GM23248 (cell line): ENCODE measurements at regions not wholly inside any gene's neighbourhood (a gene's known extent, or its start where the extent isn't known, plus 50 kb on each side); places are given as distances from the start of the nearest gene placed in this dataset.

Experiments used
- DNase-seq: peaks from one replicate; pipeline ENCODE4 v3.0.0-alpha.2; 2015
- H2AFZ ChIP-seq: fragments of 200-600 bp; sonication (generic); 2 replicates; pipeline ENCODE4 v1.6.1; 2016; ENCODE audit warnings: antibody characterized with exemption
- H3F3A ChIP-seq: fragments of 200-600 bp; sonication (generic); 2 replicates; pipeline ENCODE4 v1.6.1; 2016; ENCODE audit warnings: mild to moderate bottlenecking, antibody characterized with exemption, mixed run types; ENCODE audit not compliant: insufficient read depth
- H3K27ac ChIP-seq: fragments of 200-600 bp; sonication (generic); 2 replicates; pipeline ENCODE4 v1.5.1; 2016; ENCODE audit warnings: mild to moderate bottlenecking
- H3K27me3 ChIP-seq: fragments of 200-600 bp; sonication (generic); replicated peaks from 2 replicates; pipeline ENCODE4 v1.6.1; 2016; ENCODE audit warnings: mild to moderate bottlenecking; ENCODE audit not compliant: insufficient read depth
- H3K36me3 ChIP-seq: fragments of 200-600 bp; sonication (generic); 2 replicates; pipeline ENCODE4 v1.6.1; 2016; ENCODE audit warnings: low read depth, mild to moderate bottlenecking
- H3K4me1 ChIP-seq: fragments of 200-600 bp; sonication (generic); 2 replicates; pipeline ENCODE4 v1.6.1; 2016; ENCODE audit warnings: mild to moderate bottlenecking; ENCODE audit not compliant: insufficient read depth
- H3K4me2 ChIP-seq: fragments of 200-600 bp; sonication (generic); one replicate; pipeline ENCODE4 v1.6.1; 2016; ENCODE audit warnings: mild to moderate bottlenecking; ENCODE audit not compliant: unreplicated experiment
- H3K4me3 ChIP-seq: fragments of 200-600 bp; sonication (generic); 2 replicates; pipeline ENCODE4 v1.5.1; 2016; ENCODE audit warnings: mild to moderate bottlenecking
- H3K79me2 ChIP-seq: fragments of 200-600 bp; sonication (generic); 2 replicates; pipeline ENCODE4 v1.6.1; 2016; ENCODE audit warnings: mild to moderate bottlenecking; ENCODE audit not compliant: insufficient read depth
- H3K9ac ChIP-seq: fragments of 200-600 bp; sonication (generic); 2 replicates; pipeline ENCODE4 v1.6.1; 2016; ENCODE audit warnings: mild to moderate bottlenecking
- H3K9me2 ChIP-seq: fragments of 200-600 bp; sonication (generic); 2 replicates; pipeline ENCODE4 v1.6.1; 2016; ENCODE audit warnings: mixed run types, mild to moderate bottlenecking, moderate library complexity; ENCODE audit not compliant: insufficient read depth
- H3K9me3 ChIP-seq: fragments of 200-600 bp; sonication (generic); one replicate; pipeline ENCODE4 v1.6.1; 2017; ENCODE audit warnings: low read depth
- H4K20me1 ChIP-seq: fragments of 200-600 bp; sonication (generic); 2 replicates; pipeline ENCODE4 v1.6.0; 2016; ENCODE audit not compliant: insufficient read depth
- EZH2 ChIP-seq: fragments of 200-600 bp; sonication (generic); IDR thresholded peaks from 2 replicates; pipeline ENCODE4 v1.6.1; 2018; ENCODE audit warnings: antibody characterized with exemption, mild to moderate bottlenecking; ENCODE audit not compliant: insufficient read depth, poor library complexity, severe bottlenecking
- EZH2phosphoT487 ChIP-seq: fragments of 200-600 bp; sonication (generic); IDR thresholded peaks from 2 replicates; pipeline ENCODE4 v1.6.1; 2018; ENCODE audit warnings: antibody characterized with exemption, moderate library complexity, mild to moderate bottlenecking, low read depth; ENCODE audit not compliant: insufficient read depth
- WGBS, 2 experiments: methylation state at CpG; one replicate each; pipeline ENCODE4 v1.1.6; 2015 to 2017; ENCODE audit warnings: low lambda C conversion rate in 2 of 2, low coverage in 1 of 2; ENCODE audit errors: missing lambda C conversion rate in 2 of 2; 5-methylcytosine and 5-hydroxymethylcytosine counted together
- in situ Hi-C: fragments of 300-500 bp; cut with MboI; formaldehyde crosslinking; loops from 2 replicates; pipeline ENCODE4 v1.15.0; 2020

DNA sequence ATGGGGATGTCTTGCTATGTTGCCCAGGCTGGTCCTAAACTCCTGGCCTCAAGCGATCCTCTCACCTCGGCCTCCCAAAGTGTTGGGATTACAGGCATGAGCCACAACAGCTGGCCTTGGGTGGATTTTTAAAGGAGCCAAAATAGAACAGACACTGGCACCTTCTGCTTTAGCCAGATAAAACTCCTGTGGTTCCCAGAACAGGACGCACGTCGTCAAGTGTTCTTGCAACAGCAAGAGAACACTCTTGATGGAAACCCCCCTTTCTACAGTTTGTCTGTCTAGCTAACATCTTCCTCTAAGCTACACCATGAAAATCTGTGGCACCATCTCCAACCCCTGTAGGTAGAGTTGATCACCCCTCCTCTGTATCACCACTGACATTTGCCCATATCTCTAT lies 122.6 kb downstream of the NPIPB5 start:
- no peak overlapping the region for H3K9ac ChIP-seq
- no peak overlapping the region for H2AFZ ChIP-seq
- 0 out of 2 replicates have a peak, but pooled peaks cover 2% of the 10 kb centered on the region for H3K4me1 ChIP-seq
- no peak overlapping the region for H3K4me2 ChIP-seq
- H3K9me2 ChIP-seq, result no peaks in the 10 kb centered on the region
- no peaks in the 10 kb centered on the region for H3K36me3 ChIP-seq
- no peak for DNase-seq
- 0 out of 2 replicates have a peak, but pooled peaks cover 2% of the 10 kb centered on the region for H3F3A ChIP-seq
- H3K9me3 ChIP-seq, result no peaks in the 10 kb centered on the region
- H3K27ac ChIP-seq, result no peak overlapping the region
- no peaks in the 10 kb centered on the region for H3K79me2 ChIP-seq
- TF ChIP-seq EZH2 (no peak), EZH2phosphoT487 (no peak)
- H4K20me1 ChIP-seq, result no peaks in the 10 kb centered on the region
- in situ Hi-C loops, result no loop called here
- H3K27me3 ChIP-seq, result peaks cover 22% of the 10 kb centered on the region
- no peak overlapping the region for H3K4me3 ChIP-seq
- 86 to 90% methylated on average over 5 of the region's 5 CpGs for WGBS, 2 experiments

DNA sequence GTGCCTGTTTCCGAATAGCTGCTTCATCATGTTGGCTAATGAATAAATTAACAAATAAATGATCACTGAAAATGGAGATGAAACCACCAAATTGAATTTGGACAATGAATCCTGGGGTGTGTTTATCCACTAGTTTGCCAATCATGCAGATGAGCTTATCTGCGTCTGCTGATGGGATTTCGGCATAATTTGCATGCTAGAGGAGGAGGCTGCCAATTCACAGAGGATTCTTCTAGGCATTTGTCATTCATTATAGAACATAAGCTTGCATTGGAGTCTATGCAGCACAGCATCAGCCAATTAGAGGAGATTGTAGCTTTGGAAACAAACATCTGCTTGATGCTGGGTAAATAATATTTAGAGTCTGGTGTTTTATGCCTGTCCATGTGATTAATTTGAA lies 123.1 kb downstream of the NPIPB5 start:
- no peak overlapping the region for H3K4me2 ChIP-seq
- in situ Hi-C loops, result no loop called here

DNA sequence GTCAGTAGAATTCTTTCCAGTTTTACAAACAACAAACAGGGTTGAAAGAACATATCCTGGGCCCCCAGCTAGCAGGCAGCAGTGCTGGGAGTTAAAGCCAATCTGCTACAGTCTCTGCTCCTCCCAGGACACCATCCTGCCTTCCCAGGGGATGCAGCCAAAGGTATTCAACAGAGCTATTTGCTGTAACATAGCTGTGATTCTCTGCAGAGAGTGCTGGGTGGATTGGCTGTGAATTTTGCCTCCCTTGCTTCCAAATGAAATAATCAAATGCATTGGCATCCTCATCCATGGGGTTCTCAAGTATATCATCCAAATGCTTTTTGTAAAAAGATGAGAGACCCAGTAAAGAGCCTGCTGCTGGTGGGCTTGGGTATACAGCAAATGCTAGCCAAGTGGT lies 124.3 kb downstream of the NPIPB5 start:
- H3F3A ChIP-seq, result 0 out of 2 replicates have a peak, but pooled peaks cover 8% of the 10 kb centered on the region
- no peak overlapping the region for H3K4me2 ChIP-seq
- in situ Hi-C loops, result no loop called here

More for the DNA sequence above, 123.1 kb downstream of the NPIPB5 start:
- H3K27me3 ChIP-seq, result peaks cover 22% of the 10 kb centered on the region
- no peaks in the 10 kb centered on the region for H3K9me3 ChIP-seq
- no peak overlapping the region for H3K27ac ChIP-seq
- no peak overlapping the region for H3K4me3 ChIP-seq
- no peaks in the 10 kb centered on the region for H3K79me2 ChIP-seq
- 0 out of 2 replicates have a peak, but pooled peaks cover 4% of the 10 kb centered on the region for H3K4me1 ChIP-seq
- H3F3A ChIP-seq, result 0 out of 2 replicates have a peak, but pooled peaks cover 7% of the 10 kb centered on the region
- no peaks in the 10 kb centered on the region for H3K36me3 ChIP-seq
- TF ChIP-seq EZH2 (no peak), EZH2phosphoT487 (no peak)
- no peaks in the 10 kb centered on the region for H3K9me2 ChIP-seq
- DNase-seq, result no peak
- H4K20me1 ChIP-seq, result no peaks in the 10 kb centered on the region
- no peak overlapping the region for H2AFZ ChIP-seq
- 30 to 31% methylated on average over 3 of the region's 3 CpGs for WGBS, 2 experiments
- H3K9ac ChIP-seq, result no peak overlapping the region

DNA sequence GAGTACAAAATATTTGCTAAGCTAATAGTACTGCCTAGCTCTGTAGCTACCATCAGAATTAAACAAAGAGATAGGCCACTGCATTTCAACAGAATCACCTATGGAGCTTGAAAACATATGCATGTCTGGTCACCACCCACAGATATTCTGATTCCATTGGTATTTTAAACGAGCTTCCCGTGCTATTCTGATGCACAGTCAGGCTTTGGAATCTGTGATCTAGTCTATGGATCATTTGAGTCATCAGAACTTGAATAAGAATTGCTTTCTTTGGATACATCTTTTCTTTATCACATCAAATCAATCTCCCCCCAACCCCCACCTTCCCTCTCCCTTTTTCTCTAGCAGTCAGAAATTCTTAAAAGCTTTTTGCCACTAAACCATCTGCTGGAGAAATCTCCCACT lies 124.7 kb downstream of the NPIPB5 start:
- no peaks in the 10 kb centered on the region for H3K79me2 ChIP-seq
- H3K27ac ChIP-seq, result no peak overlapping the region
- H4K20me1 ChIP-seq, result no peaks in the 10 kb centered on the region
- H3F3A ChIP-seq, result 0 out of 2 replicates have a peak, but pooled peaks cover 8% of the 10 kb centered on the region
- no peak overlapping the region for H3K4me2 ChIP-seq
- H3K36me3 ChIP-seq, result no peaks in the 10 kb centered on the region
- no peaks in the 10 kb centered on the region for H3K9me3 ChIP-seq
- 14 to 21% methylated on average over 2 of the region's 2 CpGs for WGBS, 2 experiments
- no peak for TF ChIP-seq EZH2phosphoT487
- no peak for TF ChIP-seq EZH2
- H3K27me3 ChIP-seq, result peaks cover 22% of the 10 kb centered on the region
- no peak overlapping the region for H2AFZ ChIP-seq
- 0 out of 2 replicates have a peak, but pooled peaks cover 4% of the 10 kb centered on the region for H3K4me1 ChIP-seq
- H3K9ac ChIP-seq, result no peak overlapping the region
- in situ Hi-C loops, result no loop called here
- H3K4me3 ChIP-seq, result no peak overlapping the region
- H3K9me2 ChIP-seq, result no peaks in the 10 kb centered on the region
- peak; percentile 31 for DNase-seq

More for the DNA sequence above, 124.3 kb downstream of the NPIPB5 start:
- Histone ChIP-seq H3K4me3 (no peak overlapping the region), H3K9me3 (no peaks in the 10 kb centered on the region), H3K36me3 (no peaks in the 10 kb centered on the region), H2AFZ (no peak overlapping the region), H3K9ac (no peak overlapping the region), H4K20me1 (no peaks in the 10 kb centered on the region), H3K4me1 (0 out of 2 replicates have a peak, but pooled peaks cover 4% of the 10 kb centered on the region), H3K27me3 (peaks cover 22% of the 10 kb centered on the region), H3K27ac (no peak overlapping the region), H3K79me2 (no peaks in the 10 kb centered on the region), H3K9me2 (no peaks in the 10 kb centered on the region)
- DNase-seq, result no peak
- TF ChIP-seq EZH2, result no peak
- no peak for TF ChIP-seq EZH2phosphoT487

DNA sequence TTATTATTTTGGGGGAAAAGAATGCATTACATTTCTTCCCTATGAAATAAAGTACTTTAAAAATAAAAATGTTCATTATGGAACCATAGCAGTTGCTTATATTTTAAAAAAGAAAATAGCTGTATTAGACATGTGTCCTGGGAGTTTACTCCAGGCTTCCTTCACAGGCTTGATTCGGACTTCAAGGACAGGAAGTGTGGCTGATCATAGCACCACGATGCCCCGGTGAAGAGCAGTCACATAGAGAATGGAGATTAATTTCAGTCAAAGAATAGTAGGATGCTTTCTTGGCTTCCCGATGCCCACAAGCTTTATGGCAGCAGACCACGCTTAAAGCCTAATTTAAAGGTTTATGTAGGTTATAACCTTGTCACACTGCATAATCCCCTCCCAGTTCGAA lies 125.1 kb downstream of the NPIPB5 start:
- Histone ChIP-seq H3K36me3 (no peaks in the 10 kb centered on the region), H3K4me3 (no peak overlapping the region), H3K9ac (no peak overlapping the region), H3K79me2 (no peaks in the 10 kb centered on the region), H3K4me1 (0 out of 2 replicates have a peak, but pooled peaks cover 4% of the 10 kb centered on the region), H3K27me3 (peaks cover 22% of the 10 kb centered on the region), H2AFZ (no peak overlapping the region), H3K27ac (no peak overlapping the region), H4K20me1 (no peaks in the 10 kb centered on the region), H3K9me2 (no peaks in the 10 kb centered on the region), H3K9me3 (no peaks in the 10 kb centered on the region), H3F3A (0 out of 2 replicates have a peak, but pooled peaks cover 8% of the 10 kb centered on the region), H3K4me2 (no peak overlapping the region)
- no peak for TF ChIP-seq EZH2
- no peak for TF ChIP-seq EZH2phosphoT487
- in situ Hi-C loops, result no loop called here
- DNase-seq, result no peak
- WGBS, 2 experiments, result 60 to 63% methylated on average over 6 of the region's 6 CpGs
